ENCODE measurements at regions not wholly inside any gene's neighbourhood (a gene's known extent, or its start where the extent isn't known, plus 50 kb on each side); places are given as distances from the start of the nearest gene placed in this dataset.

- TF ChIP-seq HDAC2 (IDR thresholded peaks at IDR 0.05; ENCODE audit: borderline replicate concordance in 1 of 2, low read depth in 2 of 2, low read length in 2 of 2), result no peak
- no peak for TF ChIP-seq SP1 (IDR thresholded peaks at IDR 0.05; ENCODE audit: low read depth, low read length)
- no peak for TF ChIP-seq ZNF274 (IDR thresholded peaks at IDR 0.05; ENCODE audit: borderline replicate concordance, extremely low read depth, low read length)
Measured at GRCh38 chr3:117486719-117487716, 777.4 kb downstream of the TUSC7 start (continued).
